ENCODE measurements at regions not wholly inside any gene's neighbourhood (a gene's known extent, or its start where the extent isn't known, plus 50 kb on each side); places are given as distances from the start of the nearest gene placed in this dataset.

DNA sequence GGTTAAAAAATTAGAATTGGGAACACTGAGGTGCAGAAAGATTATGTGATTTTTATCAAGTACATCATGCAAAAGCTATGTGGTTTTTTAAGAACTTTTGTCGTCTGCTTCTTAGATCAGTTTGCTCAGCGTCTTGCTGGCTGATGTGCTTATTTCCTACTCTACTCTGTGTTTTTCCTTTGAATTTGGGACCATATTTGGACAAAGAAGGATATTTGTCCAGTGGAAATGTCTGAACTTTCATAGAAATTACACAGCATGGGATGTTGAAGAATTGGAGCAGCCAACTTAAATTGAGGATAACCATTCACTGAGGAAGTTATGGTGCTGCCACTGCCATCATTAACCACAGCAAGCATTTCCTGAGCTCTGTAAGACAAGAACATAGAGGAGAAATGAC, 252.8 kb upstream of the HS3ST5 start (continued):
- TF ChIP-seq, protein P1, sequence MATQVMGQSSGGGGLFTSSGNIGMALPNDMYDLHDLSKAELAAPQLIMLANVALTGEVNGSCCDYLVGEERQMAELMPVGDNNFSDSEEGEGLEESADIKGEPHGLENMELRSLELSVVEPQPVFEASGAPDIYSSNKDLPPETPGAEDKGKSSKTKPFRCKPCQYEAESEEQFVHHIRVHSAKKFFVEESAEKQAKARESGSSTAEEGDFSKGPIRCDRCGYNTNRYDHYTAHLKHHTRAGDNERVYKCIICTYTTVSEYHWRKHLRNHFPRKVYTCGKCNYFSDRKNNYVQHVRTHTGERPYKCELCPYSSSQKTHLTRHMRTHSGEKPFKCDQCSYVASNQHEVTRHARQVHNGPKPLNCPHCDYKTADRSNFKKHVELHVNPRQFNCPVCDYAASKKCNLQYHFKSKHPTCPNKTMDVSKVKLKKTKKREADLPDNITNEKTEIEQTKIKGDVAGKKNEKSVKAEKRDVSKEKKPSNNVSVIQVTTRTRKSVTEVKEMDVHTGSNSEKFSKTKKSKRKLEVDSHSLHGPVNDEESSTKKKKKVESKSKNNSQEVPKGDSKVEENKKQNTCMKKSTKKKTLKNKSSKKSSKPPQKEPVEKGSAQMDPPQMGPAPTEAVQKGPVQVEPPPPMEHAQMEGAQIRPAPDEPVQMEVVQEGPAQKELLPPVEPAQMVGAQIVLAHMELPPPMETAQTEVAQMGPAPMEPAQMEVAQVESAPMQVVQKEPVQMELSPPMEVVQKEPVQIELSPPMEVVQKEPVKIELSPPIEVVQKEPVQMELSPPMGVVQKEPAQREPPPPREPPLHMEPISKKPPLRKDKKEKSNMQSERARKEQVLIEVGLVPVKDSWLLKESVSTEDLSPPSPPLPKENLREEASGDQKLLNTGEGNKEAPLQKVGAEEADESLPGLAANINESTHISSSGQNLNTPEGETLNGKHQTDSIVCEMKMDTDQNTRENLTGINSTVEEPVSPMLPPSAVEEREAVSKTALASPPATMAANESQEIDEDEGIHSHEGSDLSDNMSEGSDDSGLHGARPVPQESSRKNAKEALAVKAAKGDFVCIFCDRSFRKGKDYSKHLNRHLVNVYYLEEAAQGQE (IDR thresholded peaks at IDR 0.05), result no peak

DNA sequence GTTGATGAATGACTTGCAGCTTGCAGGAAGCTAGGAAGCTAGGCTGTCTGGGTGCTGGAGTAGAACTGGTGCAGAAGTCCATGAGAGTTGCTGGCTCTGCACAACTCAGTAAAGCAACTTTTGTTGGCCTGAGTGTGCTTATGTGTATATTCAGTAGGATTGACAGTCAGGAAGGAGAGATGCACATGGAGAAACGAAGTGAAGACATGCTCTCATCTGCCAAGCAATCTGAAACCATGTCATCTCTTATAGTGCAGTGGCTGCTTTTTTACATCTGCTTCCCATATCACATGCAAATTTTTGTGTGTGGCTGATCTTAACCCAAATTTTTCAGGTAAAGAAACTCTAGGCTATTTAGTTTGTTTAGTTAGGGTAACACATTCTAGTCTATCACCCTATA, 252.4 kb upstream of the HS3ST5 start:
- ChIA-PET CTCF (no interaction called here), POLR2A (no interaction called here)
- DNase-seq (ENCODE audit: low read depth in 1 of 2, low spot score in 1 of 2), result no peak
- TF ChIP-seq, protein P2, sequence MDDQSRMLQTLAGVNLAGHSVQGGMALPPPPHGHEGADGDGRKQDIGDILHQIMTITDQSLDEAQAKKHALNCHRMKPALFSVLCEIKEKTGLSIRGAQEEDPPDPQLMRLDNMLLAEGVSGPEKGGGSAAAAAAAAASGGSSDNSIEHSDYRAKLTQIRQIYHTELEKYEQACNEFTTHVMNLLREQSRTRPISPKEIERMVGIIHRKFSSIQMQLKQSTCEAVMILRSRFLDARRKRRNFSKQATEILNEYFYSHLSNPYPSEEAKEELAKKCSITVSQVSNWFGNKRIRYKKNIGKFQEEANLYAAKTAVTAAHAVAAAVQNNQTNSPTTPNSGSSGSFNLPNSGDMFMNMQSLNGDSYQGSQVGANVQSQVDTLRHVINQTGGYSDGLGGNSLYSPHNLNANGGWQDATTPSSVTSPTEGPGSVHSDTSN (IDR thresholded peaks at IDR 0.05), result no peak
- TF ChIP-seq SMC3 (IDR thresholded peaks at IDR 0.05) (no peak), FOSL2 (IDR thresholded peaks at IDR 0.05) (no peak), FOSL2 (CRISPR knock-in tag; IDR thresholded peaks at IDR 0.05) (no peak), FOXS1 (CRISPR knock-in tag; IDR thresholded peaks at IDR 0.05) (no peak), RFX5 (IDR thresholded peaks at IDR 0.05) (no peak)
- TF ChIP-seq, protein P3, sequence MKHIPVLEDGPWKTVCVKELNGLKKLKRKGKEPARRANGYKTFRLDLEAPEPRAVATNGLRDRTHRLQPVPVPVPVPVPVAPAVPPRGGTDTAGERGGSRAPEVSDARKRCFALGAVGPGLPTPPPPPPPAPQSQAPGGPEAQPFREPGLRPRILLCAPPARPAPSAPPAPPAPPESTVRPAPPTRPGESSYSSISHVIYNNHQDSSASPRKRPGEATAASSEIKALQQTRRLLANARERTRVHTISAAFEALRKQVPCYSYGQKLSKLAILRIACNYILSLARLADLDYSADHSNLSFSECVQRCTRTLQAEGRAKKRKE (CRISPR knock-in tag; IDR thresholded peaks at IDR 0.05; ENCODE audit: low read depth), result no peak
- TF ChIP-seq, protein P1 (IDR thresholded peaks at IDR 0.05), result no peak
- no peak overlapping the region for H3K27ac ChIP-seq
- no peak for ATAC-seq
- H3K4me1 ChIP-seq, result no peaks in the 10 kb centered on the region
- H3K9me3 ChIP-seq, result no peaks in the 10 kb centered on the region
- FAIRE-seq, result no peak
- 8% methylated on average over 1 of the region's 1 CpG for WGBS (ENCODE audit: missing lambda C conversion rate)
- H3K4me3 ChIP-seq, result no peak overlapping the region
- no peak overlapping the region for H3K4me2 ChIP-seq

DNA sequence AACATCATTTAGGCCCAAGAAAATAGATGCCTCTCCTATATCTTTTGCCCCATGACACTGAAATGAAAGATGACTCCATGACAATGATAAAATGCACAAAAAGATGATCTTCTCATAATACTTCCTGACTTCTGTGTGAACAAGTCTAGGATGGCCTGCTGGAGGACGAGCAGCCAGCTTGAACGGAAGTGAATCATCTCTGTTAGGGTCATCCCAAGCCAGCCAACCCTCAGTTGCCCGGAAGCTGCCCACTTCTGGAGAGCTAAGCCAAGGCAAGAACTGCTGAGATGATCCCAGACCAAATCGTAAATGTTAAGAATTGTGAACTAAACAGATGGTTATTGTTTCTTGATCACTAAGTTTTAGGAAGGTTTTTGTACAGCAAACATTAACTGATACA, 249.7 kb upstream of the HS3ST5 start:
- Histone ChIP-seq H3K9me3 (no peaks in the 10 kb centered on the region), H3K4me1 (no peaks in the 10 kb centered on the region), H3K4me3 (no peak overlapping the region), H3K4me2 (no peak overlapping the region), H3K27ac (no peak overlapping the region)
- no peak for FAIRE-seq
- DNase-seq (ENCODE audit: low read depth in 1 of 2, low spot score in 1 of 2), result no peak
- WGBS (ENCODE audit: missing lambda C conversion rate), result 8% methylated on average over 4 of the region's 4 CpGs
- TF ChIP-seq RFX5 (IDR thresholded peaks at IDR 0.05), result no peak
- TF ChIP-seq ZNF302 (CRISPR knock-in tag; IDR thresholded peaks at IDR 0.05), result no peak
- ChIA-PET POLR2A (no interaction called here), CTCF (no interaction called here)
- no peak for ATAC-seq

DNA sequence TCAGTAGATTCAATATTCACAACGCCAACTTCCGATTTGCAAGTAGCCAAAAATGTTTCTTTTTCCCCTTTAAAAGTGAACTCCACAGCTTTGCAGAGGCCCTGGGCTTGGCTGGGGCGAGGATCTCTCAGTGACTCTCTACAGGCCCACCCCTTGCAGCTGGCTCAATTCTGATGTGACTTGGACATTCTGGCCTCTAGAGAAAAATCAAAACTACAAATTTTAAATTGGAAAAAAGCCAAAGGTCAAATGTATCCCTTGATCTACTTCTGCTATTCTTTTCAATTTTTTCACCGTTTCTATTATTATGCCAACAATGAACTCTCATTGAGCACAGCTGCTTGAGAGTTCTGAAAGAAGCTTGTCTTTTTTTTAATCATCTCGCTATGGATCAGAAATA, 245.9 kb upstream of the HS3ST5 start:
- 4% methylated on average over 5 of the region's 5 CpGs for WGBS (ENCODE audit: missing lambda C conversion rate)
- Histone ChIP-seq H3K9me3 (no peaks in the 10 kb centered on the region), H3K4me1 (no peaks in the 10 kb centered on the region), H3K27ac (no peak overlapping the region), H3K4me3 (no peak overlapping the region), H3K4me2 (no peak overlapping the region)
- DNase-seq (ENCODE audit: low read depth in 1 of 2, low spot score in 1 of 2) (no peak), ATAC-seq (no peak), FAIRE-seq (no peak)
- ChIA-PET CTCF (no interaction called here), POLR2A (no interaction called here)
- TF ChIP-seq, protein P4, sequence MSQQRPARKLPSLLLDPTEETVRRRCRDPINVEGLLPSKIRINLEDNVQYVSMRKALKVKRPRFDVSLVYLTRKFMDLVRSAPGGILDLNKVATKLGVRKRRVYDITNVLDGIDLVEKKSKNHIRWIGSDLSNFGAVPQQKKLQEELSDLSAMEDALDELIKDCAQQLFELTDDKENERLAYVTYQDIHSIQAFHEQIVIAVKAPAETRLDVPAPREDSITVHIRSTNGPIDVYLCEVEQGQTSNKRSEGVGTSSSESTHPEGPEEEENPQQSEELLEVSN (IDR thresholded peaks at IDR 0.05; ENCODE audit: borderline replicate concordance, low read depth), result no peak
- TF ChIP-seq HEYL (CRISPR knock-in tag; IDR thresholded peaks at IDR 0.05) (no peak), MAZ (IDR thresholded peaks at IDR 0.05; ENCODE audit: borderline replicate concordance, low read depth, low read length) (no peak), CHD2 (IDR thresholded peaks at IDR 0.05; ENCODE audit: low read length, partially characterized antibody) (no peak), POLR2A (IDR thresholded peaks at IDR 0.05; ENCODE audit: low read length) (no peak), TP53 (CRISPR knock-in tag; IDR thresholded peaks at IDR 0.05) (no peak), BHLHE40 (IDR thresholded peaks at IDR 0.05; ENCODE audit: low read depth, low read length) (no peak), HOXA7 (CRISPR knock-in tag; IDR thresholded peaks at IDR 0.05) (no peak)
- TF ChIP-seq, protein P1 (IDR thresholded peaks at IDR 0.05), result no peak
